Loucy (cell line): ENCODE measurements at regions not wholly inside any gene's neighbourhood (a gene's known extent, or its start where the extent isn't known, plus 50 kb on each side); places are given as distances from the start of the nearest gene placed in this dataset.

Source experiments
- CTCF ChIP-seq: fragments of 200-600 bp; sonication (generic); conservative IDR thresholded peaks from 2 replicates; pipeline ENCODE4 v1.5.1; 2014; ENCODE audit warnings: mild to moderate bottlenecking, antibody characterized with exemption, low read length
- EZH2phosphoT487 ChIP-seq: fragments of 200-600 bp; IDR thresholded peaks from 2 replicates; pipeline ENCODE4 v1.6.1; 2018; ENCODE audit warnings: antibody characterized with exemption, mild to moderate bottlenecking, moderate library complexity, borderline replicate concordance

- TF ChIP-seq CTCF (no peak), EZH2phosphoT487 (no peak)
Measured at GRCh38 chr4:178415925-178416324, 973.7 kb upstream of the AGA start.
